Activated CD4-positive, alpha-beta T cell treated with anti-CD3 and anti-CD28 coated beads, Interleukin-2, amount 50 U/mL, for 48 hours (primary cell): ENCODE measurements at regions not wholly inside any gene's neighbourhood (a gene's known extent, or its start where the extent isn't known, plus 50 kb on each side); places are given as distances from the start of the nearest gene placed in this dataset.

Experiments used
- DNase-seq, 2 experiments: peaks; one replicate each; pipeline ENCODE4 v3.0.0-alpha.2; 2020

DNA sequence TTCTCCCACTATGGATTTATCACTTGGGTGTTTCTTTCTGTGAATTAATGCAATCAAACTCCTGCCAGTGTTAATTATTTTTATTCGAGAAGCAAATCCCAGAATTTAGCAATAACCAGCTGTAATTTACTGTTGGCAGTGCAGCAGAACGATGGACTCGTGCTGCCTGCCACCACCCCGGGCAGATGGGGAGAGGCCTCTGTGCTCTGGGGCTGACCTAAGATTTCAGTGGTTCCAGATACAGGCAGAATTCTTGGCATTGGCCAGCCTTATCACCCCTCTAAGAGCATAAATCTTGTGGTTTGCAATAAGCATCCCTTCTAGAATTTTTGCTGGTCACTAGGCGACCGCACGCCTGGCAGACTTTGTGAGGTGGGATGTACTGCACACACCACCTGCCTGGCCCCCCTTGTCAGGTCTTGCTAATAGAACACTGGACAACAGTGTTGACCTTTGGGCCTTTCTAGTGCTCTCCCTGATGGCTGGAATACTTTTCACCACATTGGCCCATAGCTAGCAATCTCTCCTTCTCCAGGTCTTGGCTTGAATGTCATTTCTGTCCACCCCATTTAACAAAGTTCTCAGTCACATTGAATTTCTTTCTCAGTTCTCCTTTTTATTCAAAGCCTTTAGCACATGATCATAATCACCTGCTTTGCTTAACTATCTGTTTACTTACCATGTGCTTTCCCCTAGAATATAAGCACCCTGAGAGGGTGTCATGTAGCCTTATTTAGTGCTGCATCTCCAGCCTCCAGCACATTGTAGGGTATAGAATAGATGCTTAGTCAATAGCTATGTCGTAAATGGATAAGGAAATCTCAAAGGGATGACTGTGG is 122.1 kb upstream of the DYNLRB2 start:
- no peak for DNase-seq

DNA sequence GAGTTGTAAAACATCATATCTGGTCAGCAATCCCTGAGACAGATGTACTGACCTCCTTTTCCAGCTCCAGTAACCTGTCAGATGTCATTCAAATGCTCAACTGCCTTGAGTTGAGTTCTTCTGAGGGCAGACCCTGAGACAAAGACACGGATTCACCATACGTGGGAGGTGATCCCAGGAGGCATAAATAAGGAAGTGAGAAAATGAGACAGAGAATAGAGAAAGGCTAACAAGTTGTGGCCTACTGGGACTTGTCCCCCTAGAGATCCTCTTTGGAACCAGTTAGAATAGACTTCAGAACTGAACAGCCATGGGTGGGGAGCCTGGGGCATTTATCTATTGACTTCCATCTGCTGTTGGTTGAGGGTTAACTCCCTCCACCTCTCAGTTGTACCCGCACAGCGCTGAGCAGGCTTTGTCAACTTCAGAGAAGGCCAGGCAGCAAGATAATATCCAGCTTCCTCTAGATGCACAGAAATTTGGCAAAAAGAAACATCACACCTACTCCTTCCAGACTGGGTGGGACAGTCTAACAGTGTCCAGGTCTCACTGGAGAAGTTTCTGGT is 123.0 kb upstream of the DYNLRB2 start:
- DNase-seq, result no peak

DNA sequence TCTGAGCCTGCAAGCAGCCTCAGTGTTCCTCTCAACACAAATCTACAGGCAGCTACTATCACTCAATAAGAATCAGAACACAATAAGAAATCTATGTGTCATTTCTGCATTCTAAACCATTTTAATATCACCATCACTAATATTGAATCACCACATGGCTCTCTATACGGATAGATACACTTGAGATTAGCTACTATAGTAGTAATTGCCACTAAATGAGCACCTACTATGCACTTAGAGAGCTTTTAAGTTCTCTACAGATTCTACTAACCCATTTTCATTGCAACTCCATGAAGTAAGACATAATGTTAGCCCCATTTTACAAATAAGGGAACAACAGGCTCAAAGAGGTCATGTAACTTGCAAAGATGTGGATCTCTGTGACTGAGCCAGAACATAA is 132.8 kb upstream of the DYNLRB2 start:
- DNase-seq, result no peak

DNA sequence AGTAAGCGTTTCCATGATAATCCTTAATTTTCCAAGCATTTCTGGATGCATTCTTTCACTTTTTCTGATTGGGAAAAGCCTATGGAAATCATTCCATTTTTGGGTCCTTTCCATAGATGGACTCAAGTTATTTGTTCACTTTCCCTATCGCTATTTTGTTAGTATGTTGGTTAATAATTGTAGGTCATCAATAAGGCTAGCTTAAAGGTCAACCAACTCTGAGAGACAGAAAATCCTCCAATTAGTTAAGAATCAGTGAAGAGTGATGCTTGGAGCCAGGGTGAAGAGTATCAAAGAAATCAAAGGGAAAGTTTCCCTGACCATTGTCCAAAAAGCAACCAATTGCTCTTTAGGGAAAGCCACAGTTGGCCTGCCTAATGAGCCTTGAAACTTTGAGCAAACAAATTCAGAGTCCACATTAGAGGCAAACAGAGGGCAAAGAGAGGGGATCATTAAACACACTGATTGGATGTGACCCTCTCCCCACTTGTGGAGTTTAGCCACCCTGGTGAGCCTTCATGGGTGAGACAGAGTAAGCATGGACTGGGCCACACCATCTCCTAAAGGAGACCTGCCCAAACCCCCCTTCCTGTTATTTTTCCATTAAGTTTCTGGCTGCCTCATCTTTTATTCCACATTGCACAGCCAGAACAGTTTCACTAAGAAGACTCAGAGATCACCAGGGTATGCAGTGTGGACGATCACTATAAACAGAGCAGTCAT is 133.4 kb upstream of the DYNLRB2 start:
- DNase-seq, result no peak

- DNase-seq, result no peak
Observed at GRCh38 chr16:80404847-80405246, 135.9 kb upstream of the DYNLRB2 start.

- no peak for DNase-seq
Observed at GRCh38 chr16:80403894-80404293, 136.9 kb upstream of the DYNLRB2 start.

- no peak for DNase-seq
Observed at GRCh38 chr16:80390871-80391489, 149.8 kb upstream of the DYNLRB2 start.

DNA sequence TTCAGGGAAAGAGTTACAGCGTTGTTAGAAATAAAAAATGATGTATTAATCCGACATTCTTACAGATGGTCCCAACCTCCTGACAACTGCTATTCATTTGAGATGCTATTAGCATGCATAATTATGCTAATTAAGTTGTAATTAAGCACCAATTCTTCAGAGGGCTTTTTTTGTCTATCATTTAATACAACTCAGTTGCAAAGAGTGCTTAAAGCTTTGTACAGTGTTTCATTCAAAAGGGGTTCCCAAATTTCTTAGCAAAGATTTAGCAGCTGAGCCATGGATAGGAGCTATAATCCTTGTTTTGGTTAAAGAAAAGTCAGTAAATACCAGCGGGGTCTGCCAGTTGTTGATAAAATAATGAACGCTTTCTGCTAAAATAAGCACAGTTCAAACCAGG is 150.7 kb upstream of the DYNLRB2 start:
- DNase-seq, result no peak

DNA sequence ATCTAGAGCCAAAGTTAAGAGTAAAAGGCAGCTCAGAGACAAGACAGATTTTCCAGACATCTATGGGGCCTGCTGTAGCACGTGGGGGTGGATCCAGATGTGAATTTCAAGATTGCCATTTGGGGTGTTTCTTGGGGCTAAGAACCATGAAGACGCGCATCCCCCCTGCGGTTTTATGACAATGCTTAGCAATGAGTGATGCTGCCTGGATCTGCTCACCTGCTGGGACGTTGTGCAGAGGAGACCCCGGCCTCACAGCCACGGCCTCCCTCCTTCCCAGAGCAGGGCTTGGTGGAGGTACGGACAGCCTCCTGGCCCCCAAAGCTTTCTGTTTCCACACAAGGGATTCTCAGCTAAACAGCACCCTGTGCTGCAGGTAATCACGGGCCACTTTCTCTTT is 151.5 kb upstream of the DYNLRB2 start:
- DNase-seq, result no peak

DNA sequence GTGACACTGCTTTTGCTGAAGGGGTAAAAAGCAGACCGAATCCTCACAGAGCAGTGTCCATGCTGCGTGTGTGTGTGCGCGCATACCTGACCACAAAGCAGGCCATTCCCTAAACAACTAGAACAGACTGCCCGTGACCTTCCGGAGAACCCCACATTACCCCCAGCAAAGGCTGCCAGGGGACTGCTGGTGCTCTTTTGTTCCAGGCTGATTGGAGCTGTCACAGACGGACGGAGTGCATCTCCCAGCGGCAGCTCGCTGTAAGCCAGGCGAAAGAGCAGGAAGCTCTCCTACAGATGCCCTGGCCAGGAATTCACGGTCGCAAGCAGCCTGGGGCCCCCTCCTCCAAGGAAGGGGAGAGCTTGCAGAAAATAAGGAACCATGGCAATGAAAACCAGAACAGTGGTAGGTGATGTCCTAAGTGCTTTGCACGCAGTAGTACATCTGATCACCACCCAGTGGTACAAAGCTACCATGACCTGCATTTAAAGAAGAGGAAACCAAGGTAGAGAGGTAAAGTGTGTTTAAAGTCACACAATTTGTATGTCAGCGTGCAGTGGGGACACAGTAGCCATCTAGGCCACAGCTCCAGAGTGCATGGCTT is 153.4 kb upstream of the DYNLRB2 start:
- DNase-seq, result no peak

DNA sequence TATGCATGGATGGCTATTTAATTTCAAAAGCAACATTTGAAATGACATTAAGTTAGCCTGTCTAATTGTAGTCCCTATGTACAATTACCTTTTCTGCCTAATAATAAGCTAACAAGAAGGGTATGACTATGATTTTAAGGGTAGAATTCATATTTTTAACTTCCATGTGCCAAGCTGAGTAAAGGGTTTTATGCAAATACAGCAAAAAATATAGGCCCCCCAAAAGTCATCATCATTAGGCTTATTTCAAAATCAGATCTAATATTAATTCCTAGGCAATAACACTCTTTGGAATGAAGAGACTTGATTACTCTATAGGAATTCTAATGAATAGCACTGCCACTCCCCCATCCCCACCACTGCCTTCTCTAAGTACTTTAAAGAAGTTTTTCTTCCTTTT is 155.9 kb upstream of the DYNLRB2 start:
- no peak for DNase-seq

- no peak for DNase-seq
Observed at GRCh38 chr16:80380514-80380913, 160.3 kb upstream of the DYNLRB2 start.

DNA sequence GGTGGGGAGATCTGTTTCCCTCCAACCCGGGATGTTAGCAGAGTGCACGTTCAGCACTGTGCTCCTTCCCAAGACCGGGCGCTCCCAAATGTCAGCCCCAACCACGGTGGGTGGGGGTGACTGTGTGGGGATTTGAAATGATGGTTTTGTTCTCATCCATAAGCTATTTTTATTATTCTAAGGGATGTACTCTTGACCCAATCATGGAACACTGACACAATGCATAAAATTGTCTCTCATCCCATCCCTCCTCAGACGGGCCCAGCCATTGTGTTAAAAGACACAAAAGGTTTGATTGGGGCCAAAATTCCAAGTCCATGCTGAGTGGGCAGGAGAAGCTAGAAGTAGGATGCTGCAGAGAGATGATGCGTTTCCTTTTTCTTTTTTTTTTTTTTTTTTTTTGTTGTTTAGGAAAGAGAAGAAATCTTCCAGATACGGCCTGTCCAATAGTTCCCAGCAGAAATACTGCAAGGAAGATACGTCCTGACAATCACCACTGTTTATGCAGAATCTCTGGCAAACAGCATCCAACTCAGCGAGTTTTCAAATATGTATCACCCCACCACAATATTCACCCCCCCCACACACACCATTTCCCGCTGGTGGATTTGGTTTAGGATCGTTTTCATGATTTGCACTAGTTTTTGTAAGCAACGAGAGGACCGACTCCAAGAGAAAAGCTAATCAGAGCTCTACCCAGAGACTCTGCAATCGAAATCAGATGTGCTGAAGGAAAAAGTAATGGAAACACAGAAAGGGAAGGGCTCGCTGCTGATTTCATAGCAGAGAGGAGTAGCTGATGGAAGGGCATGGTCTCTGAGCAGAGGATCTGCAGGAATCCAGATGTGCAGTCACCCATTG is 163.5 kb upstream of the DYNLRB2 start:
- DNase-seq, result no peak

DNA sequence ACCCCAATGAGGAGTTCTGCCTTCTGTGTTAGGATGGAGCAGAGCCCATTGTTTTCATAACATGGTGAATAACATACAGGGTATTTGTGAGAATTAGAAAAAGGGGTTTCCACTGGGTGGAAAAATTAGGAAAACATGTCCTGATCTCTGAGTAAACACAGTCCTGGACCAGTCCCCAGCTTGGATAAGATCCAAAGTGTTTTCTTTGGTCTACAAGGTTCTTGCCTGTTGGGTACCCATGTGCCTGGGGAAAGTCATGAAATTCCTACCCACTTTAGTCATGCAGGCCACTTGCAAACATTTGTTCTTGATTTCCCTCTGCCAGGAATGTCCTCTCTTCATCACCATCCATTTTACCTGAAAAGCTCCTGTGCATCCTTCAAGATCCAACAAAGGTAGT is 164.8 kb upstream of the DYNLRB2 start:
- no peak for DNase-seq

GRCh38 chr16:80375513-80375912 is 165.3 kb upstream of the DYNLRB2 start:
- no peak for DNase-seq

DNA sequence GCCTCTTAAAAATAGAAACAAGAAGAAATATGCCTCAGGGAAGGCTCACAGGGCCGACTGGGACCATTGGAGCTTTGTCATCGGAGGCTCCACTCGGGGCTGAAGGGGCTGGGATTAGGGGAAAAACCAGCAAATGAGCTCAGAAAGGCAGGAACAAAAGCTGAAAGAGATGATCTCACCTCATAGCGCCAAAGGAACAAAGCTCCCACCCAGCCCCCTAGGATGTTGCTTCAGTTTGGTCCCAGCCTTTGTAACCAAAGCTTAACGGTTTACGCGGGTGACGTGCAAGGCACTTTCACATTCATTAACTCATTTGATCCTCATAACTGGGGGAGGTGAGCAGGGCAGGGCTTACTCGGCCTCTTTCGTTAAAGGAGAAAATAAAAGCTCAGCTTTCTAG is 168.5 kb upstream of the DYNLRB2 start:
- DNase-seq, result no peak

DNA sequence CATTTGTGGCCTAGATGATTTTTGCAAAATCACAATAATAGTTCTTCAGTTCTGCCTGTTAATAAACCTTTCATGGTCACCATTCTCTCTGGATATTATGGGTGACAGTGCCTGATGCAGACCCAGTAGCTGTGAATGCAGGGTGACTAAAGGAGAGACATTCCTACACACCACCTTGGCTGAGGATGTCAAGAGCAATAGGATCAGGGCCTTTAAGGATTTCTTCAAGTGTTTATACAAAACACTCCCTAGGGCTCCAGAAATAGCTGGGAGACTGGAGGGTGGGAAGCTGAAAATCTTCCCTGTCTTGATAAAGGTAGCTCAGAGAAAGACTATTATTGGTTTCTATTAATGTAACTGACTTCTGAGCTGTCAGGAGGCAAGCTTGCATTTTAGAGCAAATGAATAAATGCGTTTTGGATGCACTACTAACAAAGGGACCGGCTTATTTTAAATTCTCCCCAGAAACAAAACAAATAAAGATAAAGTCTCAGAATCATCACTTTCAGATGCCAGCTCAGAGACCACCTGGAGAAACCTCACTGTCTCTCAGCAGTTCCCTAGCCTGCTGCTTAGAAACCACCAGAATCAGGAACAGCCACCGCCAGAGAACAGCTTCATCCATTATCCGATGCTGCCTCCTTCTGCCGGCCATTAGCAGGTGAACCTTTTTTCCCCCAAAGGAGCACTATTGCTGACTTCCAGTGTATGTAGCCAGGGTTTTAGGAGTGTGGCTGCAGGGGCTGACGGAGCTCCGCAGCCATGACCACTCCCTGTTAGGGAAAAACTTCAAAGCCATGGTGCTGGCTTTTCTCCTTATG is 171.4 kb upstream of the DYNLRB2 start:
- no peak for DNase-seq

GRCh38 chr16:80367037-80367658 is 173.6 kb upstream of the DYNLRB2 start:
- DNase-seq, result no peak

DNA sequence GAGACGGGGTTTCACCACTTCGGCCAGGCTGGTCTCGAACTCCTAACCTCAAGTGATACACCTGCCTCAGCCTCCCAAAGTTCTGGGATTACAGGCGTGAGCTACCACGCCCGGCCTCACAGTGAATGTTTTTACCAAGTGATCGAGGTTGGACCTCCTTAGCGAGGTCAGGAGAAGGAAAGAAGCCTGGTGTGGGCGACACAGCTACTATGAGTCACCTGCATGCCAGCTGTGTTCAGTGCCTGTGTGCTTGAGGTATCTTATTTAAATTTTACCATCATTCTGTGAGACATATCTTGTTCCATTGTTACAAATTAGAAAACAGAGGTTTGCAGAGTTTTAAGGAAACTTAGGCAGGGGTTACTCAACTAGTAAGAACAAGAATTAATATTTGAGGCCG is 174.8 kb upstream of the DYNLRB2 start:
- DNase-seq, result no peak

- no peak for DNase-seq
Observed at GRCh38 chr16:80362816-80363215, 178.0 kb upstream of the DYNLRB2 start.

GRCh38 chr16:80356365-80356764 is 184.4 kb upstream of the DYNLRB2 start:
- DNase-seq, result no peak
